ENCODE measurements at regions not wholly inside any gene's neighbourhood (a gene's known extent, or its start where the extent isn't known, plus 50 kb on each side); places are given as distances from the start of the nearest gene placed in this dataset.
A peak's percentile ranks its signal among the peaks of the same experiment; 100 is the strongest.
"Not testable (repeated sequence)": the region's sequence is repeated elsewhere in the genome, so short reads cannot be mapped to it uniquely, and the experiment has no call there.

DNA sequence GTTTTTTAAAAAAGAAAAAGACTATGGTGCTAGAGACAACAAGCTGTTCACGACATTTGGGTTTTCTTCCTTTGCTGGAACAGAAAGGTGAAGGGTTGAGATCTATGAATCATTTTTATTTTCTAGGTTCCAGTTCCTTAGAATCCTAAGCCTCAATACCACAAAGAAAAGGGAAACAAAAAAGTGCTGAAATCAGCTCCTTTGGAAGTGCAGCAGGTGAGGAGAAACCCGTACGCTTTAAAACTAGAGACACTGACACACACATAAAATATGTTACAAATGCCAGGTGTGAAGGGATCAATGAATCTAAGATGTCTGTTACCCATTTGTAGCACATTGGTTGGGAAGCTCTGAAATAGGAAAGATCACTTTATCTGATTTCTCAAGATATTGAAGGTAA lies 125.2 kb downstream of the AREG start:
- H3K27me3 ChIP-seq, result no peaks in the 10 kb centered on the region
- intact Hi-C loops (cut with DNase I; ENCODE audit: low total_unique reads), result no loop called here

GRCh38 chr4:74578329-74578728 lies 133.4 kb downstream of the AREG start:
- no peak for DNase-seq (ENCODE audit: low spot score in 2 of 2)
- intact Hi-C loops (cut with DNase I; ENCODE audit: low total_unique reads), result no loop called here
- Histone ChIP-seq H3K4me1 (no peaks in the 10 kb centered on the region), H3K27me3 (no peaks in the 10 kb centered on the region), H3K36me3 (no peaks in the 10 kb centered on the region), H3K9me3 (no peaks in the 10 kb centered on the region), H3K4me3 (no peak overlapping the region), H3K27ac (no peak overlapping the region)
- TF ChIP-seq POLR2A (IDR thresholded peaks at IDR 0.05), result no peak
- TF ChIP-seq POLR2AphosphoS5 (IDR thresholded peaks at IDR 0.05), result no peak
- no peak for TF ChIP-seq CTCF (IDR thresholded peaks at IDR 0.05)

More for the DNA sequence above, 125.2 kb downstream of the AREG start:
- H3K36me3 ChIP-seq, result no peaks in the 10 kb centered on the region
- no peak overlapping the region for H3K27ac ChIP-seq
- H3K4me1 ChIP-seq, result no peaks in the 10 kb centered on the region
- no peak for TF ChIP-seq POLR2A (IDR thresholded peaks at IDR 0.05)
- TF ChIP-seq POLR2AphosphoS5 (IDR thresholded peaks at IDR 0.05), result no peak
- no peak overlapping the region for H3K4me3 ChIP-seq
- no peak for DNase-seq (ENCODE audit: low spot score in 2 of 2)
- H3K9me3 ChIP-seq, result peaks cover 5 to 9% of the 10 kb centered on the region in 2 donors

DNA sequence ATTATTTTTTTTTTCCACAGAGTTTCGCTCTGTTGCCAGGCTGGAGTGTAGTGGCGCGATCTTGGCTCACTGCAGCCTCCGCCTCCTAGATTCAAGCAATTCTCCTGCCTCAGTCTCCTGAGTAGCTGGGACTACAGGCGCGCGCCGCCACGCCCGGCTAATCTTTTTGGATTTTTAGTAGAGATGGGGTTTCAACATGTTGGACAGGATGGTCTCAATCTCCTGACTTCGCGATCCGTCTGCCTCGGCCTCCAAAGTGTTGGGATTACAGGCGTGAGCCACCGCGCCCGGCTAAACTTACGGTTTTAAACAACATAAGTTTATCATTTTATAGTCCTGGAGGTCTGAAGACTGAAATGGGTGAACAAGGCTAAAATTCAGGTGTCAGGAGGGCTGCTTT lies 133.9 kb downstream of the AREG start:
- H3K4me3 ChIP-seq; DNase-seq (ENCODE audit: low spot score in 2 of 2); H3K27ac ChIP-seq; H3K27me3 ChIP-seq; intact Hi-C loops (cut with DNase I; ENCODE audit: low total_unique reads); H3K36me3 ChIP-seq; H3K4me1 ChIP-seq; H3K9me3 ChIP-seq: not testable (repeated sequence)

DNA sequence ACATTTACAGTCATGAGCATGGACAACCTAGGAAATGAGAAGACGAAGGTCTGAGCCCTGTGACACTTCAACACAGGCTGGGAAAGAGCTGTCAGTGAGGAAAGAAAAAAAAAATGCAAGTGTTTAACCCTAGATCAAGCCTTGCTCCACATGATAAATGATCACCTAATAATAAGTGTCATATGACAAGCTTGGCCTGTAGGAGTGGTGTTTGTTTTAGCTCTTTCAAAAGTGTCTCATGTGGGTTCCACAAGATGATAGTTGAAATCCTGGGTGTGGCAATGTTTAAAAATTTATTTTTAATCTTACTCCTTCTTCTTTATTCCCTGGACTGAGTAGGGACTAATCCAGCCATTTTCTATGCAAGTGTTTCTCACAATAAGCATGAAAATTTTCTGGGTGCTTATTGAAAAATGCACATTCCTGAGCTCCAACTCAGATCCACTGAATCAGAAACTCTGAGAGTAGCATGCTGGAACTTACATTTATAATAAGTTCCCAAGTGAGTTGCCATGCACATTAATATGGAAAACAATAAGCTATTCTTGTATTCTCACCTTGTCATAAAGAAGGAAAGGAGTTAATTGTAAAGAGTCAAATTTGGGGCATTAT lies 138.3 kb downstream of the AREG start:
- TF ChIP-seq POLR2A (IDR thresholded peaks at IDR 0.05), result no peak
- no peak for TF ChIP-seq POLR2AphosphoS5 (IDR thresholded peaks at IDR 0.05)
- no peak for TF ChIP-seq CTCF (IDR thresholded peaks at IDR 0.05)
- no peak for DNase-seq (ENCODE audit: low spot score in 2 of 2)
- intact Hi-C loops (cut with DNase I; ENCODE audit: low total_unique reads), result no loop called here
- Histone ChIP-seq H3K4me3 (no peak overlapping the region), H3K36me3 (no peaks in the 10 kb centered on the region), H3K27me3 (no peaks in the 10 kb centered on the region), H3K9me3 (no peaks in the 10 kb centered on the region), H3K4me1 (no peaks in the 10 kb centered on the region), H3K27ac (peak overlapping the region in 1 of 2 donors; percentile 7)

DNA sequence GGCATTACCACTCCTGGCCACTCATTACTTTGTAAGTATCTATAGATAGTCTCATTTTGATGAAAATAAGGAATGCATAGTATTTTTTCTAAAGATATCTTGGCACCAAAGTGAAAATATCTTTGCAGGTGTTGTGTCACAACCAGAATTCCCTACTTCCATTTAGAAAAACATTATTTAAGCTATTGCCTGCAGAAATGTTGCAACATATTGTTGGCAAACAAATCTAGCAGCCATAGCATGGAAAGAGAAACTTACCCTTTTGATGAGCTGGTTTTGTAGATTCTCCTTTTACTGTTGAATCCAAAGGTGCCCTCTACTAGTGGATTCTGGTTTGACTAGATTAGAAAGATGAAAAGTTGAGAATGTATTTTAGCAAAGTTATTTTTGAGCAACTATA lies 138.8 kb downstream of the AREG start:
- H3K27ac ChIP-seq, result peak overlapping the region in 1 of 2 donors; percentile 7
- no peak for DNase-seq (ENCODE audit: low spot score in 2 of 2)
- intact Hi-C loops (cut with DNase I; ENCODE audit: low total_unique reads), result no loop called here
- TF ChIP-seq CTCF (IDR thresholded peaks at IDR 0.05) (no peak), POLR2A (IDR thresholded peaks at IDR 0.05) (no peak), POLR2AphosphoS5 (IDR thresholded peaks at IDR 0.05) (no peak)
- no peaks in the 10 kb centered on the region for H3K4me1 ChIP-seq
- no peak overlapping the region for H3K4me3 ChIP-seq
- no peaks in the 10 kb centered on the region for H3K9me3 ChIP-seq
- H3K27me3 ChIP-seq, result no peaks in the 10 kb centered on the region
- no peaks in the 10 kb centered on the region for H3K36me3 ChIP-seq

DNA sequence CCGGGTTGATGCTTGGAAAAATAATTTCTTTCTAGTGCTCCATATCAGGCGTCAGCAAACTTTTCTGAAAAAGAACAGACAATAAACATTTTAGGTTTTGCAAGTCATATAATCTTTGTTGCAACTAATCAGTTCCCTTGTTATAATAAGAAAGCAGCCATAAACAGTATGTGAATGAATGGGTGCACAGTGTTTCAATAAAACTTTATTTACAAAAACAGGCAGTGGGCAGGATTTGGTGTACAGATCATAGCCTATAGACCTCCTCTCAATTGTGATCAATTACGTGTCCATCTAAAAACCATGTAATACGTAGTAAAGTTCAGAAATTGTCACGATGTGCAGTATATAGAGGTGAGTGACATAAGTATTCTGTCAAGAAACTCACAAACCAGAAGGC lies 143.4 kb downstream of the AREG start:
- DNase-seq (ENCODE audit: low spot score in 2 of 2), result no peak
- no peak for TF ChIP-seq POLR2A (IDR thresholded peaks at IDR 0.05)
- intact Hi-C loops (cut with DNase I; ENCODE audit: low total_unique reads), result no loop called here

GRCh38 chr4:74590476-74590875 lies 145.5 kb downstream of the AREG start:
- TF ChIP-seq POLR2AphosphoS5 (IDR thresholded peaks at IDR 0.05) (no peak), POLR2A (IDR thresholded peaks at IDR 0.05) (no peak), CTCF (IDR thresholded peaks at IDR 0.05) (no peak)
- H3K27me3 ChIP-seq, result no peaks in the 10 kb centered on the region
- intact Hi-C loops (cut with DNase I; ENCODE audit: low total_unique reads), result no loop called here
- H3K4me3 ChIP-seq, result no peak overlapping the region
- DNase-seq (ENCODE audit: low spot score in 2 of 2), result no peak
- H3K27ac ChIP-seq, result no peak overlapping the region
- H3K36me3 ChIP-seq, result no peaks in the 10 kb centered on the region
- no peaks in the 10 kb centered on the region for H3K9me3 ChIP-seq
- peaks cover 0 to 5% of the 10 kb centered on the region in 2 donors for H3K4me1 ChIP-seq

More for the DNA sequence above, 143.4 kb downstream of the AREG start:
- no peaks in the 10 kb centered on the region for H3K9me3 ChIP-seq
- no peak overlapping the region for H3K4me3 ChIP-seq
- H3K4me1 ChIP-seq, result peaks cover 0 to 5% of the 10 kb centered on the region in 2 donors
- no peaks in the 10 kb centered on the region for H3K36me3 ChIP-seq
- H3K27ac ChIP-seq, result no peak overlapping the region
- no peaks in the 10 kb centered on the region for H3K27me3 ChIP-seq

All from breast epithelium (tissue), 4 donors.